ENCODE measurements at regions not wholly inside any gene's neighbourhood (a gene's known extent, or its start where the extent isn't known, plus 50 kb on each side); places are given as distances from the start of the nearest gene placed in this dataset.

GRCh38 chr5:8473016-8473415 lies 604.1 kb downstream of the MTRR start:
- DNase-seq, result no peak
- no peaks in the 10 kb centered on the region for H3K27me3 Mint-ChIP-seq
- H3K4me3 Mint-ChIP-seq, result no peak overlapping the region
- H3K9me3 Mint-ChIP-seq, result peaks cover 9% of the 10 kb centered on the region
- H3K27ac Mint-ChIP-seq, result no peak overlapping the region
- no peaks in the 10 kb centered on the region for H3K36me3 Mint-ChIP-seq (ENCODE audit: low read depth)
- H3K4me1 Mint-ChIP-seq (ENCODE audit: low read depth), result no peaks in the 10 kb centered on the region

- Mint-ChIP-seq H3K4me3 (no peak overlapping the region), H3K27ac (no peak overlapping the region), H3K4me1 (ENCODE audit: low read depth) (no peaks in the 10 kb centered on the region), H3K36me3 (ENCODE audit: low read depth) (no peaks in the 10 kb centered on the region), H3K9me3 (peaks cover 9% of the 10 kb centered on the region), H3K27me3 (no peaks in the 10 kb centered on the region)
- DNase-seq, result no peak
These were observed 605.0 kb downstream of the MTRR start for GRCh38 chr5:8473827-8474568.

DNA sequence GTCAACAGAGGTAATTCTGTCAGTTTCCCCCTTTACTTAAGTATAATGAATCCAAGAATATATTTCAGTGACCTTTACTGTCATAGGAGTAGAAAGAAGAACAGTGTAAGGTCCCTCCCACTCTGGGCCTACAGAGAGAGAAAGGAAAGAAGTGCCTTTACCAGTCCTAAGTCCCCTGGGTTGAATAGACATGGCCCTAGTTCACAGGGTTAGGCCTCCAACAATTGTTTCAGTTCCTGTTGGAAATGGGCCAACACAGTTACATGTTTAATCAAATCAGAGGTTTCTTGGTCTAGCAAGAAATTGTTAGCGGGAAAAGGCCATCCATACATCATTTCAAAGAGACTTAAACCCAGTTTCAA lies 605.6 kb downstream of the MTRR start:
- DNase-seq, result no peak
- Mint-ChIP-seq H3K27me3 (no peaks in the 10 kb centered on the region), H3K36me3 (ENCODE audit: low read depth) (no peaks in the 10 kb centered on the region), H3K9me3 (peaks cover 8% of the 10 kb centered on the region), H3K4me3 (no peak overlapping the region), H3K27ac (no peak overlapping the region), H3K4me1 (ENCODE audit: low read depth) (no peaks in the 10 kb centered on the region)

- Mint-ChIP-seq H3K27me3 (no peaks in the 10 kb centered on the region), H3K9me3 (peaks cover 2% of the 10 kb centered on the region), H3K4me3 (no peak overlapping the region), H3K27ac (no peak overlapping the region), H3K36me3 (ENCODE audit: low read depth) (no peaks in the 10 kb centered on the region), H3K4me1 (ENCODE audit: low read depth) (no peaks in the 10 kb centered on the region)
- no peak for DNase-seq
These were observed 609.4 kb downstream of the MTRR start for GRCh38 chr5:8478326-8478725.

GRCh38 chr5:8481007-8481406 lies 612.1 kb downstream of the MTRR start:
- no peak for DNase-seq
- Mint-ChIP-seq H3K27ac (no peak overlapping the region), H3K36me3 (ENCODE audit: low read depth) (no peaks in the 10 kb centered on the region), H3K9me3 (peaks cover 2% of the 10 kb centered on the region), H3K4me3 (no peak overlapping the region), H3K4me1 (ENCODE audit: low read depth) (no peaks in the 10 kb centered on the region), H3K27me3 (no peaks in the 10 kb centered on the region)

GRCh38 chr5:8491254-8491653 lies 622.3 kb downstream of the MTRR start:
- no peak for DNase-seq
- no peaks in the 10 kb centered on the region for H3K36me3 Mint-ChIP-seq (ENCODE audit: low read depth)
- no peaks in the 10 kb centered on the region for H3K4me1 Mint-ChIP-seq (ENCODE audit: low read depth)
- H3K27ac Mint-ChIP-seq, result no peak overlapping the region
- no peak overlapping the region for H3K4me3 Mint-ChIP-seq
- H3K9me3 Mint-ChIP-seq, result peaks cover 21% of the 10 kb centered on the region
- no peaks in the 10 kb centered on the region for H3K27me3 Mint-ChIP-seq

DNA sequence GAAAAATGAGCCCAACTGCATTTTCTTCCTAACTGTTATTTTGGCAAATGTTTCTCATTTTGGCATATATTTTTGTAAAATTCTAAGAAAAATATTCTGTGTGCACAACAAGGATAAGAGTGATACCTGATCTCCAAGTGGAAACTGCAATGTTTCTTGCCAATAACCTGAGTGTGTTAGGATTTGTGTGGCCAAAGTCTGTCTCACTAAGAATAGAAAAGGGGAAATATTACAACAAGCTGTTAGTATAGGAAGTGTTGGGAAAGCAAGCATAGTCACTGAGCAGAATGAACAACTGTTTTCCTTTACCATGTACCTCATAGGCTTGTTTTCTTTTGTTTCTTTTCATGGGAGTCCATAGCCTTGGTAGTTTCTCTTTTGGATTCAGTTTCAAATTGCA lies 624.2 kb downstream of the MTRR start:
- Mint-ChIP-seq H3K9me3 (peaks cover 37% of the 10 kb centered on the region), H3K4me3 (no peak overlapping the region), H3K27ac (no peak overlapping the region), H3K4me1 (ENCODE audit: low read depth) (no peaks in the 10 kb centered on the region), H3K27me3 (no peaks in the 10 kb centered on the region), H3K36me3 (ENCODE audit: low read depth) (no peaks in the 10 kb centered on the region)
- no peak for DNase-seq

GRCh38 chr5:8500426-8500825 lies 631.5 kb downstream of the MTRR start:
- Mint-ChIP-seq H3K27ac (no peak overlapping the region), H3K4me1 (ENCODE audit: low read depth) (no peaks in the 10 kb centered on the region), H3K36me3 (ENCODE audit: low read depth) (no peaks in the 10 kb centered on the region), H3K27me3 (no peaks in the 10 kb centered on the region), H3K4me3 (no peak overlapping the region), H3K9me3 (peaks cover 24% of the 10 kb centered on the region)
- no peak for DNase-seq

- no peak overlapping the region for H3K27ac Mint-ChIP-seq
- no peak overlapping the region for H3K4me3 Mint-ChIP-seq
These were observed 636.2 kb downstream of the MTRR start for GRCh38 chr5:8505196-8505595.

DNA sequence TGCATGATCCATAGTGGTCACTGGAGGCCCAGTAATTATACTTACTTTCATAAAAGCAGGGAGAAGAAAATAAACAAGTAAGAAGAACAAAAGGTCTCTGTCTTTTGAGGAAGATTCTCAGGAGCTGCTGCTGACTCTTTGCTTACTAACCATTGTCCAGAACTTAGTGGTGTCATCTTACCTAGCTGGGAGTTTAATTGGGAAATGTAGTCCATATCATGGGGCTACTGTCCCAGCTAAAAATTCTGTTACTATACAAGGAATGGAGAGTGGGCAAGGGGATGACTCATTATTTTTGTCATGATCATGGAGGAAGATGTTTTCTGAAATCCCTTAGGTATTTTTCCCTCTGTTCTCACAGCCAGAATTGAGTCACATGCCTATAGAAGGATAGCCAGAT lies 639.3 kb downstream of the MTRR start:
- H3K27ac Mint-ChIP-seq, result no peak overlapping the region
- no peak for DNase-seq
- H3K9me3 Mint-ChIP-seq, result peaks cover 3% of the 10 kb centered on the region
- no peaks in the 10 kb centered on the region for H3K36me3 Mint-ChIP-seq (ENCODE audit: low read depth)
- no peaks in the 10 kb centered on the region for H3K27me3 Mint-ChIP-seq
- no peaks in the 10 kb centered on the region for H3K4me1 Mint-ChIP-seq (ENCODE audit: low read depth)
- H3K4me3 Mint-ChIP-seq, result no peak overlapping the region

More at GRCh38 chr5:8505196-8505595, 636.2 kb downstream of the MTRR start:
- no peaks in the 10 kb centered on the region for H3K36me3 Mint-ChIP-seq (ENCODE audit: low read depth)
- H3K9me3 Mint-ChIP-seq, result peaks cover 2% of the 10 kb centered on the region
- H3K4me1 Mint-ChIP-seq (ENCODE audit: low read depth), result no peaks in the 10 kb centered on the region
- no peak for DNase-seq
- H3K27me3 Mint-ChIP-seq, result no peaks in the 10 kb centered on the region

DNA sequence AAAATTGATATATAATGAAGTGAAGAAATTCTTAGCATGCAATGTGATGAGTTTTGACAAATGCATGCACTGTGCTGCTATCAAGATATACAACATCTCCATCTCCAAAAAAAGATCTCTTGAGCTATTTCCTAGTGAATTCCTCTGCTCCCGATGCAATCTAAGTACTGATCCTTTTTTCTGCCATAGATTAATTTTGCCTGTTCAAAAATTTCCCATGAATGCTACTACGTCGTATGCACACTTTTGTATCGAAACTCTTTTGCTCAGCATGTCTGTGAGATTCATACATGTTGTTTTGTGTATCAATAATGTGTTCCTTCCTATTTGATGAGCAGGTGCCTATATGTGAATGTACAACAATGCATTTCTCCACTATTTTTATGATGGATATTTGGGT lies 647.4 kb downstream of the MTRR start:
- Mint-ChIP-seq H3K4me3 (no peak overlapping the region), H3K4me1 (ENCODE audit: low read depth) (no peaks in the 10 kb centered on the region), H3K27me3 (no peaks in the 10 kb centered on the region), H3K9me3 (peaks cover 12% of the 10 kb centered on the region), H3K27ac (no peak overlapping the region), H3K36me3 (ENCODE audit: low read depth) (no peaks in the 10 kb centered on the region)
- no peak for DNase-seq

DNA sequence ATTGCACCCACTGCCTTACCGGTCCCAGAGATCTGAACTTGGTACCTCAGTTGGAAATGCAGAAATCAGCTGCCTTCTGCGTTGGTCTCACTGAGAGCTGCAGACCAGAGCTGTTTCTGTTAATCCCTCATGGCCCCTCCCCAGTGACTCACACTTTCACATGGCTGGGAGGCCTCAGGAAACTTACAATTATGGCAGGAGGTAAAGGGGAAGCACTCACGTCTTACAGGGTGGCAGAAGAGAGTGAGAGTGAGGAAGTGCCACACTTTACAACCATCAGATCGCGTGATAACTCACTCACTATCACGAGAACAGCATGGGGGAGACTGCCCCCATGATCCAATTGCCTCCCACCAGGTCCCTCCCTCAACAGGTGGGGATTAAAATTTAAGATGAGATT lies 648.5 kb downstream of the MTRR start:
- Mint-ChIP-seq H3K36me3 (ENCODE audit: low read depth) (no peaks in the 10 kb centered on the region), H3K9me3 (peaks cover 11% of the 10 kb centered on the region), H3K4me3 (no peak overlapping the region), H3K27ac (no peak overlapping the region), H3K4me1 (ENCODE audit: low read depth) (no peaks in the 10 kb centered on the region), H3K27me3 (no peaks in the 10 kb centered on the region)
- no peak for DNase-seq

GRCh38 chr5:8520917-8521316 lies 652.0 kb downstream of the MTRR start:
- Mint-ChIP-seq H3K27ac (no peak overlapping the region), H3K9me3 (peaks cover 4% of the 10 kb centered on the region), H3K27me3 (no peaks in the 10 kb centered on the region), H3K4me1 (ENCODE audit: low read depth) (no peaks in the 10 kb centered on the region), H3K36me3 (ENCODE audit: low read depth) (no peaks in the 10 kb centered on the region), H3K4me3 (no peak overlapping the region)
- no peak for DNase-seq

- Mint-ChIP-seq H3K4me1 (ENCODE audit: low read depth) (no peaks in the 10 kb centered on the region), H3K4me3 (no peak overlapping the region), H3K27me3 (no peaks in the 10 kb centered on the region), H3K9me3 (no peaks in the 10 kb centered on the region), H3K36me3 (ENCODE audit: low read depth) (no peaks in the 10 kb centered on the region), H3K27ac (no peak overlapping the region)
- no peak for DNase-seq
These were observed 653.0 kb downstream of the MTRR start for GRCh38 chr5:8521991-8522390.

- no peak for DNase-seq
- Mint-ChIP-seq H3K4me3 (no peak overlapping the region), H3K27ac (no peak overlapping the region), H3K4me1 (ENCODE audit: low read depth) (no peaks in the 10 kb centered on the region), H3K27me3 (no peaks in the 10 kb centered on the region), H3K9me3 (no peaks in the 10 kb centered on the region), H3K36me3 (ENCODE audit: low read depth) (no peaks in the 10 kb centered on the region)
These were observed 653.7 kb downstream of the MTRR start for GRCh38 chr5:8522646-8523045.

DNA sequence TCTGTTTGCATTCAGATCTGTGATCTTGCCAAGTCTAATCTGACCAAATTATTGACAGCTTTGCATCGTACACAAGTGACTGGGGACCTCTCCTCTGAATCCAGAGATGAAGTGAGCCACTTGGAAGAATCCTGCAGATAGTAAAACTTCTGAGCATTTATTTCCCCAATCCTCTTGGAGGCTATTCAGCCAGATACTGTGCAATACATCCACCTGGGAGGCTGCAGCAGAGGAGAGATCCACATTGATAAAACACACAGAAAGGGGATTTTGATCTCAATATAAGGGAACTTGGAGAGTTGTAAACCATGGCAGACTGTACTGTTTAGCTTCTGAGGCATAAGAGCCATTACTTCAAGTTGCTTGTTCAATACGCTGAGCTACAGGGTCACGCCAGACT lies 654.6 kb downstream of the MTRR start:
- H3K27me3 Mint-ChIP-seq, result no peaks in the 10 kb centered on the region

More for the DNA sequence above, 654.6 kb downstream of the MTRR start:
- H3K9me3 Mint-ChIP-seq, result no peaks in the 10 kb centered on the region
- no peak overlapping the region for H3K27ac Mint-ChIP-seq
- no peak for DNase-seq
- H3K36me3 Mint-ChIP-seq (ENCODE audit: low read depth), result no peaks in the 10 kb centered on the region
- no peak overlapping the region for H3K4me3 Mint-ChIP-seq
- no peaks in the 10 kb centered on the region for H3K4me1 Mint-ChIP-seq (ENCODE audit: low read depth)
